WTC11 (cell line): ENCODE measurements at regions not wholly inside any gene's neighbourhood (a gene's known extent, or its start where the extent isn't known, plus 50 kb on each side); places are given as distances from the start of the nearest gene placed in this dataset.

Source experiments
- ATAC-seq: fragments of 200-7000 bp; cut with Tn5 transposase; 2 replicates; pipeline ENCODE4 v1.10.0; 2021; ENCODE audit warnings: mild to moderate bottlenecking, moderate library complexity
- CTCF ChIA-PET: fragments of 300-600 bp; sonication (Branson Sonifier 250); formaldehyde crosslinking; loops from one replicate; lab custom pipeline; 2021; ENCODE audit warnings: antibody characterized with exemption; lab: Charles Lee
- POLR2A ChIA-PET: fragments of 350-600 bp; sonication (Branson Sonifier 250); formaldehyde crosslinking; loops from one replicate; lab custom pipeline; 2021; ENCODE audit warnings: antibody characterized with exemption; lab: Charles Lee
- DNase-seq: peaks from one replicate; pipeline ENCODE4 v3.0.0; 2021; ENCODE audit warnings: low spot score
- H3K27ac Mint-ChIP-seq: 2 replicates; pipeline ENCODE4 v1.8.0; 2021; ENCODE audit warnings: mixed read lengths
- H3K27me3 Mint-ChIP-seq: 2 replicates; pipeline ENCODE4 v1.8.0; 2021; ENCODE audit warnings: low read depth, mild to moderate bottlenecking, moderate library complexity, mixed read lengths
- H3K36me3 Mint-ChIP-seq: 2 replicates; pipeline ENCODE4 v1.8.0; 2021; ENCODE audit warnings: mixed read lengths
- H3K4me1 Mint-ChIP-seq: 2 replicates; pipeline ENCODE4 v1.8.0; 2022; ENCODE audit warnings: mixed read lengths
- H3K4me3 Mint-ChIP-seq: 2 replicates; pipeline ENCODE4 v1.8.0; 2021; ENCODE audit warnings: mild to moderate bottlenecking, moderate library complexity, mixed read lengths
- H3K9me3 Mint-ChIP-seq: 2 replicates; pipeline ENCODE4 v1.8.0; 2021; ENCODE audit warnings: mixed read lengths
- ATF1 ChIP-seq: sonication (generic); formaldehyde crosslinking; IDR thresholded peaks from 2 replicates; pipeline ENCODE4 v1.8.1; 2023; ENCODE audit warnings: mild to moderate bottlenecking, moderate library complexity, missing genetic modification reagents
- EMX1 ChIP-seq: fragments of 250-450 bp; sonication (Bioruptor Pico); IDR thresholded peaks from 2 replicates; pipeline ENCODE4 v1.8.0; 2021; ENCODE audit warnings: mild to moderate bottlenecking
- ETV6 ChIP-seq: sonication (generic); formaldehyde crosslinking; IDR thresholded peaks from 2 replicates; pipeline ENCODE4 v1.8.1; 2022; ENCODE audit warnings: mild to moderate bottlenecking, missing genetic modification reagents
- FOXK1 ChIP-seq: sonication (generic); formaldehyde crosslinking; IDR thresholded peaks from 2 replicates; pipeline ENCODE4 v1.8.0; 2022; ENCODE audit warnings: mild to moderate bottlenecking, moderate library complexity, missing genetic modification reagents
- GABPB1 ChIP-seq: sonication (generic); formaldehyde crosslinking; IDR thresholded peaks from 2 replicates; pipeline ENCODE4 v1.8.1; 2023; ENCODE audit warnings: mild to moderate bottlenecking, missing genetic modification reagents
- GTF2I ChIP-seq: fragments of 250-450 bp; sonication (Bioruptor Pico); conservative IDR thresholded peaks from 2 replicates; pipeline ENCODE4 v1.4.0; 2021; ENCODE audit warnings: mild to moderate bottlenecking
- MYBL2 ChIP-seq: sonication (generic); formaldehyde crosslinking; IDR thresholded peaks from 2 replicates; pipeline ENCODE4 v1.8.1; 2023; ENCODE audit warnings: mild to moderate bottlenecking, moderate library complexity, missing genetic modification reagents
- TCF7 ChIP-seq: sonication (generic); formaldehyde crosslinking; IDR thresholded peaks from 2 replicates; pipeline ENCODE4 v1.8.0; 2022; ENCODE audit warnings: mild to moderate bottlenecking, low read depth, missing genetic modification reagents, moderate library complexity
- ZNF263 ChIP-seq: sonication (generic); formaldehyde crosslinking; IDR thresholded peaks from 2 replicates; pipeline ENCODE4 v1.8.1; 2022; ENCODE audit warnings: low read depth, mild to moderate bottlenecking, moderate library complexity, missing genetic modification reagents
- TF ChIP-seq, protein P1 (sequence below): fragments of 200-600 bp; IDR thresholded peaks from 2 replicates; pipeline ENCODE4 v1.8.0; 2022; ENCODE audit warnings: antibody characterized with exemption
- TF ChIP-seq, protein P2 (sequence below): sonication (generic); formaldehyde crosslinking; IDR thresholded peaks from 2 replicates; pipeline ENCODE4 v1.8.1; 2022; ENCODE audit warnings: mild to moderate bottlenecking, moderate library complexity, missing genetic modification reagents
- TF ChIP-seq, protein P3 (sequence below): sonication (generic); formaldehyde crosslinking; IDR thresholded peaks from 2 replicates; pipeline ENCODE4 v1.8.1; 2022; ENCODE audit warnings: low read depth, mild to moderate bottlenecking, moderate library complexity, missing genetic modification reagents, borderline replicate concordance
- TF ChIP-seq, protein P4 (sequence below): sonication (generic); formaldehyde crosslinking; IDR thresholded peaks from 2 replicates; pipeline ENCODE4 v1.8.0; 2023; ENCODE audit warnings: mild to moderate bottlenecking, missing genetic modification reagents
- TF ChIP-seq, protein P5 (sequence below): sonication (generic); formaldehyde crosslinking; IDR thresholded peaks from 2 replicates; pipeline ENCODE4 v1.8.0; 2022; ENCODE audit warnings: missing genetic modification reagents

DNA sequence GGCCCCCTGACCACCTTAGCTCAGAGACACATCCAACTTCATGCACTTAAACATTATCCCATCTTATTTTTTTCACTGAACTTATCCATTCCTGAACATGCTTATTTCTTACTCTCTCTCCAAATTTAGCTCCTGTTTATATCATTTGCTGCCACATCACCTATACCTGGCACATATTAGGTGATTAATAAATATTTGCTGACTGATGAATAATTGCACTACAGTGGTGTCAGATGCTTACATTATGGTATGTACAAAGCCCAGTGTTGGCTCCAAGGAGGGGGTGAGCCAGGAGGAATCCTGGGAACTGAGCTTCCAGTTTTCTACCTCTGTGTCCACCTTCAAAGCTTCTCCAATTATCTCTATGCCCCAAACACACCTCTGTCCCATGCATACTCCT, 124.0 kb upstream of the PMFBP1 start (continued):
- TF ChIP-seq, protein P1, sequence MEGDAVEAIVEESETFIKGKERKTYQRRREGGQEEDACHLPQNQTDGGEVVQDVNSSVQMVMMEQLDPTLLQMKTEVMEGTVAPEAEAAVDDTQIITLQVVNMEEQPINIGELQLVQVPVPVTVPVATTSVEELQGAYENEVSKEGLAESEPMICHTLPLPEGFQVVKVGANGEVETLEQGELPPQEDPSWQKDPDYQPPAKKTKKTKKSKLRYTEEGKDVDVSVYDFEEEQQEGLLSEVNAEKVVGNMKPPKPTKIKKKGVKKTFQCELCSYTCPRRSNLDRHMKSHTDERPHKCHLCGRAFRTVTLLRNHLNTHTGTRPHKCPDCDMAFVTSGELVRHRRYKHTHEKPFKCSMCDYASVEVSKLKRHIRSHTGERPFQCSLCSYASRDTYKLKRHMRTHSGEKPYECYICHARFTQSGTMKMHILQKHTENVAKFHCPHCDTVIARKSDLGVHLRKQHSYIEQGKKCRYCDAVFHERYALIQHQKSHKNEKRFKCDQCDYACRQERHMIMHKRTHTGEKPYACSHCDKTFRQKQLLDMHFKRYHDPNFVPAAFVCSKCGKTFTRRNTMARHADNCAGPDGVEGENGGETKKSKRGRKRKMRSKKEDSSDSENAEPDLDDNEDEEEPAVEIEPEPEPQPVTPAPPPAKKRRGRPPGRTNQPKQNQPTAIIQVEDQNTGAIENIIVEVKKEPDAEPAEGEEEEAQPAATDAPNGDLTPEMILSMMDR = no peak

DNA sequence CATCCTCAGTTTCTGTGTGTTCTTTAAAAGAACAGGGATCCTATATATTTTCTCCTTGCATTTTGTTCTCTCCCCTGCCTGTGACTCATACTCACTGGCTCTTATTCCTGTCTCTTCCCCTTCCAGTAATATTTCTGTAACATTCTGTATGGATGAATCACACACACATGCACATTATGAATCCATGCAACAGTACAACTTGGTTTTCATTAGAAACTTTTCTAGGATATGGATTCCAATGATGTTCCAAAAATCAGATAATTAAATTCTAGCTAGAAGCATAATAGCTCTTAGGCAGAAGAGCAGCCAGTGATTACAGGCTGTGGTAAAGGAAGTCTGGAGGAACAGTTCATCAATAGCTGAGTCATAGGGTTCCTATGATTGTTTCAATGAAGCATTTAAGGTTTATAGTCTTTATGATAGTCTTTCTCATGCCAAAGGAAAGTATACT, 119.6 kb upstream of the PMFBP1 start:
- Mint-ChIP-seq H3K4me3 (no peak overlapping the region), H3K9me3 (no peaks in the 10 kb centered on the region), H3K27me3 (no peaks in the 10 kb centered on the region), H3K4me1 (peaks cover 8% of the 10 kb centered on the region), H3K27ac (no peak overlapping the region), H3K36me3 (no peaks in the 10 kb centered on the region)
- ATAC-seq (no peak), DNase-seq (no peak)
- POLR2A ChIA-PET = no interaction called here
- TF ChIP-seq ETV6 = no peak
- TF ChIP-seq, all 79 proteins: peak for 0
- CTCF ChIA-PET = no interaction called here

DNA sequence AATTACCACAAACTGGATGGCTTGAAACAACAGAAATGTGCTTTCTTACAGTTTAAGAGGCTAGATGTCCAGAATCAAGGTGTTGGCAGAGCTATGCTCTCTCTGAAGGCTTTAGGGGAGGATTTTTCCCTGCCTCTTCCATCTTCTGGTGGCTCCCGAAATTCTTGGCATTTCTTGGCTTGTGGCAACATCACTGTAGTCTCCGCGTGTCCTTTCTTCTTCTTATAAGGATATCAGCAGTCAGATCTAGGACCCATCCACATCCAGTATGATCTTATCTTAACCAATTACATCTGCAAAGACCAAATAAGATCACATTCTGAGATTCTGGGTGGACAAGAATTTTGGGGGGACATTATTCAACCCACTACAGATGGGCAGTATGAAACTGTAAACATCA, 119.2 kb upstream of the PMFBP1 start:
- H3K27me3 Mint-ChIP-seq = no peaks in the 10 kb centered on the region
- no peaks in the 10 kb centered on the region for H3K9me3 Mint-ChIP-seq
- no peak for TF ChIP-seq GABPB1 (CRISPR knock-in tag)
- no peak for TF ChIP-seq ETV6
- TF ChIP-seq, protein P2, sequence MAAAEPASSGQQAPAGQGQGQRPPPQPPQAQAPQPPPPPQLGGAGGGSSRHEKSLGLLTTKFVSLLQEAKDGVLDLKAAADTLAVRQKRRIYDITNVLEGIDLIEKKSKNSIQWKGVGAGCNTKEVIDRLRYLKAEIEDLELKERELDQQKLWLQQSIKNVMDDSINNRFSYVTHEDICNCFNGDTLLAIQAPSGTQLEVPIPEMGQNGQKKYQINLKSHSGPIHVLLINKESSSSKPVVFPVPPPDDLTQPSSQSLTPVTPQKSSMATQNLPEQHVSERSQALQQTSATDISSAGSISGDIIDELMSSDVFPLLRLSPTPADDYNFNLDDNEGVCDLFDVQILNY (CRISPR knock-in tag) = no peak
- TF ChIP-seq, protein P3, sequence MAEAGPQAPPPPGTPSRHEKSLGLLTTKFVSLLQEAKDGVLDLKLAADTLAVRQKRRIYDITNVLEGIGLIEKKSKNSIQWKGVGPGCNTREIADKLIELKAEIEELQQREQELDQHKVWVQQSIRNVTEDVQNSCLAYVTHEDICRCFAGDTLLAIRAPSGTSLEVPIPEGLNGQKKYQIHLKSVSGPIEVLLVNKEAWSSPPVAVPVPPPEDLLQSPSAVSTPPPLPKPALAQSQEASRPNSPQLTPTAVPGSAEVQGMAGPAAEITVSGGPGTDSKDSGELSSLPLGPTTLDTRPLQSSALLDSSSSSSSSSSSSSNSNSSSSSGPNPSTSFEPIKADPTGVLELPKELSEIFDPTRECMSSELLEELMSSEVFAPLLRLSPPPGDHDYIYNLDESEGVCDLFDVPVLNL (CRISPR knock-in tag) = no peak
- no peak for TF ChIP-seq TCF7 (CRISPR knock-in tag)
- TF ChIP-seq EMX1 = no peak
- no peak for TF ChIP-seq ZNF263 (CRISPR knock-in tag)
- no peak for TF ChIP-seq ATF1
- TF ChIP-seq MYBL2 (CRISPR knock-in tag) = no peak
- TF ChIP-seq, protein P4, sequence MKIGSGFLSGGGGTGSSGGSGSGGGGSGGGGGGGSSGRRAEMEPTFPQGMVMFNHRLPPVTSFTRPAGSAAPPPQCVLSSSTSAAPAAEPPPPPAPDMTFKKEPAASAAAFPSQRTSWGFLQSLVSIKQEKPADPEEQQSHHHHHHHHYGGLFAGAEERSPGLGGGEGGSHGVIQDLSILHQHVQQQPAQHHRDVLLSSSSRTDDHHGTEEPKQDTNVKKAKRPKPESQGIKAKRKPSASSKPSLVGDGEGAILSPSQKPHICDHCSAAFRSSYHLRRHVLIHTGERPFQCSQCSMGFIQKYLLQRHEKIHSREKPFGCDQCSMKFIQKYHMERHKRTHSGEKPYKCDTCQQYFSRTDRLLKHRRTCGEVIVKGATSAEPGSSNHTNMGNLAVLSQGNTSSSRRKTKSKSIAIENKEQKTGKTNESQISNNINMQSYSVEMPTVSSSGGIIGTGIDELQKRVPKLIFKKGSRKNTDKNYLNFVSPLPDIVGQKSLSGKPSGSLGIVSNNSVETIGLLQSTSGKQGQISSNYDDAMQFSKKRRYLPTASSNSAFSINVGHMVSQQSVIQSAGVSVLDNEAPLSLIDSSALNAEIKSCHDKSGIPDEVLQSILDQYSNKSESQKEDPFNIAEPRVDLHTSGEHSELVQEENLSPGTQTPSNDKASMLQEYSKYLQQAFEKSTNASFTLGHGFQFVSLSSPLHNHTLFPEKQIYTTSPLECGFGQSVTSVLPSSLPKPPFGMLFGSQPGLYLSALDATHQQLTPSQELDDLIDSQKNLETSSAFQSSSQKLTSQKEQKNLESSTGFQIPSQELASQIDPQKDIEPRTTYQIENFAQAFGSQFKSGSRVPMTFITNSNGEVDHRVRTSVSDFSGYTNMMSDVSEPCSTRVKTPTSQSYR (CRISPR knock-in tag) = no peak
- TF ChIP-seq, protein P5, sequence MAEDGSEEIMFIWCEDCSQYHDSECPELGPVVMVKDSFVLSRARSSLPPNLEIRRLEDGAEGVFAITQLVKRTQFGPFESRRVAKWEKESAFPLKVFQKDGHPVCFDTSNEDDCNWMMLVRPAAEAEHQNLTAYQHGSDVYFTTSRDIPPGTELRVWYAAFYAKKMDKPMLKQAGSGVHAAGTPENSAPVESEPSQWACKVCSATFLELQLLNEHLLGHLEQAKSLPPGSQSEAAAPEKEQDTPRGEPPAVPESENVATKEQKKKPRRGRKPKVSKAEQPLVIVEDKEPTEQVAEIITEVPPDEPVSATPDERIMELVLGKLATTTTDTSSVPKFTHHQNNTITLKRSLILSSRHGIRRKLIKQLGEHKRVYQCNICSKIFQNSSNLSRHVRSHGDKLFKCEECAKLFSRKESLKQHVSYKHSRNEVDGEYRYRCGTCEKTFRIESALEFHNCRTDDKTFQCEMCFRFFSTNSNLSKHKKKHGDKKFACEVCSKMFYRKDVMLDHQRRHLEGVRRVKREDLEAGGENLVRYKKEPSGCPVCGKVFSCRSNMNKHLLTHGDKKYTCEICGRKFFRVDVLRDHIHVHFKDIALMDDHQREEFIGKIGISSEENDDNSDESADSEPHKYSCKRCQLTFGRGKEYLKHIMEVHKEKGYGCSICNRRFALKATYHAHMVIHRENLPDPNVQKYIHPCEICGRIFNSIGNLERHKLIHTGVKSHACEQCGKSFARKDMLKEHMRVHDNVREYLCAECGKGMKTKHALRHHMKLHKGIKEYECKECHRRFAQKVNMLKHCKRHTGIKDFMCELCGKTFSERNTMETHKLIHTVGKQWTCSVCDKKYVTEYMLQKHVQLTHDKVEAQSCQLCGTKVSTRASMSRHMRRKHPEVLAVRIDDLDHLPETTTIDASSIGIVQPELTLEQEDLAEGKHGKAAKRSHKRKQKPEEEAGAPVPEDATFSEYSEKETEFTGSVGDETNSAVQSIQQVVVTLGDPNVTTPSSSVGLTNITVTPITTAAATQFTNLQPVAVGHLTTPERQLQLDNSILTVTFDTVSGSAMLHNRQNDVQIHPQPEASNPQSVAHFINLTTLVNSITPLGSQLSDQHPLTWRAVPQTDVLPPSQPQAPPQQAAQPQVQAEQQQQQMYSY = no peak
- TF ChIP-seq FOXK1 (CRISPR knock-in tag) = no peak
- TF ChIP-seq GTF2I (CRISPR knock-in tag) = no peak
- H3K36me3 Mint-ChIP-seq = no peaks in the 10 kb centered on the region
- ATAC-seq (no peak), DNase-seq (no peak)
- no peak overlapping the region for H3K4me3 Mint-ChIP-seq
- H3K4me1 Mint-ChIP-seq = peaks cover 11% of the 10 kb centered on the region
- POLR2A ChIA-PET = no interaction called here
- CTCF ChIA-PET = no interaction called here
- no peak overlapping the region for H3K27ac Mint-ChIP-seq
